GM19239 (cell line): ENCODE measurements at regions not wholly inside any gene's neighbourhood (a gene's known extent, or its start where the extent isn't known, plus 50 kb on each side); places are given as distances from the start of the nearest gene placed in this dataset.

ENCODE experiments used
- DNase-seq: peaks from one replicate; pipeline ENCODE4 v3.0.0; 2011; ENCODE audit warnings: low spot score; ENCODE audit not compliant: insufficient read length
- FAIRE-seq: peaks from 2 replicates; lab custom pipeline; 2011; peaks lifted over from hg19 to GRCh38; lab: Jason Lieb, UNC

DNA sequence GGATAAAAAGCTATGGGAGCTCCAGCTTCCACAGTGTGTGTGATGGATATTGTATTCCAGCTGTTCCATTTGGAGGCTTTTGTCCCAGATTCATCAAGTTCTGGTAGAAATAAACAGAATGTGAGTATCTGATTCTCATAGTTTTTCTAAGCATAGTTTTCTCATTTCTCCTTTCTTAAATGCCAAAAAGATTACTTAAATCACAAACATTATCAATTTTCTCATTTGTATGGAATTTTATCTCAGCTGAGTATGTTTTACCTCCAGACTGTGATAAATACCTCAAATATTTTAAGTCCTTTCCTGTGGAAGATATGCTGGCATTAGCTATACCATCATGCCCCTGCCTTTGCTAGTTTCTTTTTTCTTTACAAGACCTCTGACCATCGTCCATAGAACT is 767.3 kb downstream of the TFAP2A start:
- no peak for FAIRE-seq
- DNase-seq: no peak

DNA sequence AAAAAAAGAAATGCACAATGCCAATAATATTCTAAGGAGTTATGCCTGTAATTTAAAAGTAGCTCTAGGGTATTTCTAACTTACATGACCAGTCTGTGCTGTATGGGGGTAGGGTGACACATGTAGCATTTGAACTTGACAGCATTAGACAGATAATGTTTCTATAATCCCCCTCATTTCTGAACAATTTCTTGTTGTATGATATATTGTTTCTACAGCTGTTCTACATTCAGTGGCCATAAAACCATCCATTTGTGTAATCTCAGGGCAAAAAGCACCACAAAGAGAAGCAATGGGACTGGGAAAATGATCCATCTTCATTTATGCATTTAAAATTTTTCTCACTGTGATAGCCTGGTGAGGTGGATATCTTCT is 767.8 kb downstream of the TFAP2A start:
- FAIRE-seq (no peak), DNase-seq (no peak)

DNA sequence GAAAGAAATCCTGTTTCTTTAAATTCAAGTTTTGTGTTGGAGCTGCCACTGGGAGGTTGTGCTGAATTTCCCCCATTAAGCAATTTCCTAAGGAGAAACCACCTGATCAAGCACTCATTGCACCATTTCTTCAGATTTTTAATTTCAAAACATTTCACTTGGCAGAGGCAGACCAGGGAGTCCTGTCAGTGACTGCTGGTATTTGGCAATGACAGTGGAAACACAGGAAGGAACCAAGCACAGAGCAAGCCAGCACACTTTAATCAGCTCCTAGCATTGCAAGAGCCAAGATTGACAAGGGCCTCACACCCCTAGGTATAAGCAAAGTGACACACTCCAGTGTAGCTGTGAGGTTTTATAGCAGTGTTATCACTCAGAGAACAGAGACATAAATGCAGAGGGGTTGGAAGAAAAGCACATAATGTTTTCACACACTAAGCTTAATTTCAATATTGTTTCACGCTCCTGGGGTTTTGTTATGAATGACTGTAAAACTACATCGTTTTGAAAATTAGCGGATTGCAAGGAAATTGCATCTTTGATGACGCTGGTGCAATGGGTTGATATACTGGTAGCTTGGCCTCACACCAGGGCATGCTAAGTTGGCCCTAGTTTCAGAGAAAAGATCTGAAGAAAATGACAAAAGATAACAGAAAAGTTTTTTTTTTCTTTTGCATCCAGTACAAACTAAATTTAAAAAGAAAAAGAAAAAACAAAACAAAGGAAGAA is 768.4 kb downstream of the TFAP2A start:
- DNase-seq (no peak), FAIRE-seq (no peak)

DNA sequence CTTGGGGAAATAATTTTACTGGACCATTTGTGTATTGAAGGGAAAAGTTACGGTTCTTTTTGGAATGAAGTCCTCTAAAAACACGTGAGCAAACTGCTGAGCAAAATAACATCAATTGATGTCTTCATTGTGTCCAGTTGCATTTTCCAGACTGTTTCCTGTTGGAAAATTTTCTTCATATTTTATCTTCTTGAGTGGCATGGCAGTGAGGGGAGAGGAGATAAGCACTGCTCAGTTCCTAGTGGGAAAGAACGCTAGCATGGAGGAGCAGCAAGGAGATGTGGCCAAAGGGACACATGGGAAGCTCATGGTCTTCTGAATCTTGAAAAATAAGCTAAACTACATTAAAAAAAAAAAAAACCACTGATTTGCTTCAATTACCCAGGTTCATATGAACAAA is 776.0 kb downstream of the TFAP2A start:
- DNase-seq (no peak), FAIRE-seq (no peak)

DNA sequence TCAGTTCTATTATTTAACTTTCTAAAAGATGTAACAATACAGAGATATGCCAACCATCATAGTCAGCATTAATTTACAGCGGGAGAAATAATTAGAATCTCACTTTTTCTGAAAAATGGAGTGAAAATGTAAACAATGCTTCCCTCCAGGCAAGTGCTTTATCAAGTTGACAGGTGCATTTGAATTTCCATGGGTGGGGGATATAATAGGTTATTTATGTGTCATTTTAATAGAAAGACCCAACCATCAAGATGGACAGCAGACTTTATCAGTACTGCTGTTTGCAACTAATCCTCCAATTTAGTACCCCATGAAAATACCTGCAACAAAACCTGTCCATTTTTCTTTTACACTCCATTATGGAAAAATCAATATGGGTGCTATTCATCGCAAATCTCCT is 780.1 kb downstream of the TFAP2A start:
- DNase-seq: no peak
- no peak for FAIRE-seq

DNA sequence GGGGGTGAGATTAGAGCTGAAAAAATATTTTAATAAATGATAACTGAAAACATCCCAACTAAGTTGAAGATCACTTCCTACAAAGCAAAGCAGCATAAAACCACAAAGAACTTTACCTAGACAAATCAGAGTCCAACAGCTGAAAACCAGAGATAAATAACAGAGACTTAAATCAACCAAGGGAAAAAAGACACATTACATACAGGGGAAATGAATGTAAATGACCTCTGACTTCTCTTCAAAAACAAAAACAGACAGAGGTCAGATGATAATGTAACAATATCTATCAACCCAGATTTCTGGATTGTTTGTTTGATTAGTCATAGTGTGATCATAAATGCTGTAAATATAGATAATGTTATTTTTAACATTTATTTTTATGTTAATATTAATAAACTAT is 782.8 kb downstream of the TFAP2A start:
- DNase-seq (no peak), FAIRE-seq (no peak)

DNA sequence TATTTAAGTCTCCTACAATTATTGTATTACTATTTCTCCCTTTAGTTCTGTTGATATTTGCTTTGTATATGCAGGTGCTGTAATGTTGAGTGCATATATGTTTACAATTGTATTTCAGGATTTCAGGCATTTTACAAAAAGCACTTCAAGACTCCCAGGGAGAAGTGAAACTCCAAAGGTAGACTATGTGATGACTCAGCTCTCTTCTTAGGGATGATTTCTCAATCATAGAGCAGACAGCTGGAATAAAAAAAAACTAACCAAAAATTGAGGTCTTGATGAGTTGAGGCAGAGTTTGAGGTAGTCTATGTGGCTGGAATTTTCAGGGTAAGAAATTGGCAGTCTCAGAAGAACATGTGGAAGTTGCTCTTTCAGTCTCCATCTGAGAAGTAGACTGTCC is 786.1 kb downstream of the TFAP2A start:
- no peak for DNase-seq
- FAIRE-seq: no peak

DNA sequence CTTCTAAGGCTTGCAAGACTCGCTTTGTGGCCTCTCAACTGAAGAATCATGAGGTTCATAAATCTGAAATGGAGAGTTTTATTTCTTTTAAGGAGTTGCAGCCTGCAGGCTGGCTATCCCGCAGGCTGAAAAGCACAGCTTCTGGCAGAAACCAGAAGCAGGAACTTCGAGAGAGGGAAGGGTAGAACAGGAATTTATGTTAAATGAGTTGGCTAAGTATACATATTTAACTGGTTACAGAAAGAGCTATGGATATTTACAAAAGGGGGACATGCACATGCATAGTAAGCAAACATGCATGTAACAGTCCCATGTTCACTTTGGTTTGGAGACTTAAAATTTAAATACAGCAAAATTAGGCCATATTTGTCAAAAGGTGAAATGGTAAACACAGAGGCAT is 787.0 kb downstream of the TFAP2A start:
- FAIRE-seq: no peak
- DNase-seq: no peak

DNA sequence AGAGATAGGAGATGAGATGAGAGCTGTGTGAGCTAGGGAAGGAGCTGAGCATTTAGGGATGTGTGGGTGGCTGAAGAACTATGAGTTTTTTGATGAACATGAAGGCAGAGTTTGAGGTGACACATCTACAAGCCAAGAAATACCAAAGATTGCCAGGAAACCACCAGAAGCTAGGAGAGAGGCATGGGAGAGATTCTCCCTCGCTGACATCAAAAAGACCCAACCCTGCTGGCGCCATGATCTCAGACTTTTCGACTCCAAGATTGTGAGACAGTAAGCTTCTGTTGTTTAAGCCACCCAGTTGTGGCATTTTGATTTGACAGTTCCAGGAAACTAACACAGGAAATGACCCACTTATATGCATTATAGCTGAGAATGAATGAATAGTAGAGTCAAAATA is 790.9 kb downstream of the TFAP2A start:
- DNase-seq (no peak), FAIRE-seq (no peak)

DNA sequence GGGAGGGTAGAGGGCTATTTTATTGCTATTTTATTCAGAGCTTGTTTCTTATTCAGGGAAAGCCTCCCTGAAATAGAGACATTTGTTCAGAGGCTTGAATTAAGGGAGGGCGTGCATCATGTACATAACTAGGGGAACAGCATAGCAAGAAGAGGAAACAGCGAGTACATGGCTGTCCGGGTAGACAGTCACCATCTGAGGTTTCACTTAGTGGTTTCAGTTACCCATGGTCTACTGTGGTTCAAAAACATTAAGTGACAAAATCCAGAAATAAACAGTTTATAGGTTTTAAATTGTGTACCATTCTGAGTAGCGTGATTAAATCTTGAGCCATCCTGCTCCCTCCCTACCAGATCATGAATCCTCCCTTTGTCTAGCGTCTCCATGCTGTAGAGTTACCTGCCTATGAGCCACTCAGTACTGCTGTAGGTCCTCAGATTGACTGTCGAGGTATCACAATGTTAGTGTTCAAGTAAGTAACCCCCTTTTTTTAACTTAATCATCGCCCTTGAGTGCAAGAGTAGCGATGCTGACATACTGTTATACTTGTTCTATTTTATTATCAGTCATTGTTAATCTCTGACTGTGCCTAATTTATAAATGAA is 791.5 kb downstream of the TFAP2A start:
- FAIRE-seq (no peak), DNase-seq (no peak)

DNA sequence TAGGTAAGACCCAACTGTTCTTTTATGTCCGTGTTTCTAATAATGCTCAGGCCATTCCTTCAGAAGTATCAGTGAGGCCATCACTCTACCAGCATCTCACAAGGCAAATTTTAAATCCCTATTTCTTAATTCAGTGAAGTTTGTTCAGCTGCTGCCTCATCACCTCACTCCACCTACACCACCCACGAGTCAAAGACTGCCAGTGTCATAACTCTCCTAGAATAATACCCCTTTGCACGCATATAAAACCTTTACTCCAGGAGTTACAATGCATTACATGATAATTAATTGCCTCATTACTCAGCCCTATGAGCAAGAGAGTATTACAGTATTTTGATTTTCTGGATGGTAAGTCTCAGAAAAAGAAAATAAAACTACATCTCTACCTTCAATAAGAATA is 793.6 kb downstream of the TFAP2A start:
- FAIRE-seq: no peak
- DNase-seq: no peak

DNA sequence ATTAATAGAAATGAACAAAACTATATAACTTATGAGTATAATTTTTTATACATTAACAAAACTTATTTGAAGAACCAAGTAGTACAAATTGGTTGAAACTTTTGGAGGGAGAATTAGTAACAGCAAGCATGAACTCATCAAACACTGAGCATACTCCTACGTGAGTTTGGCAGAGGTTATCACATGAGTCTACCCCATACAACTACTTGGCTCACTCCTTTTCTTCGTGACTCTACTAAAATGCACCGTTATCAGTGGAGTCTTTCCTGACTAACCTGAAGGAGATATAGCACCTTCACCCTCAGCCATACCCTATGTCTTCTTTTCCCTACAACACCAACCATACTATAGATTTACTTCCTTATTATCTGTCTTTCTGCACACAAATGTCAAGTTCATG is 794.2 kb downstream of the TFAP2A start:
- FAIRE-seq: no peak
- DNase-seq: no peak

DNA sequence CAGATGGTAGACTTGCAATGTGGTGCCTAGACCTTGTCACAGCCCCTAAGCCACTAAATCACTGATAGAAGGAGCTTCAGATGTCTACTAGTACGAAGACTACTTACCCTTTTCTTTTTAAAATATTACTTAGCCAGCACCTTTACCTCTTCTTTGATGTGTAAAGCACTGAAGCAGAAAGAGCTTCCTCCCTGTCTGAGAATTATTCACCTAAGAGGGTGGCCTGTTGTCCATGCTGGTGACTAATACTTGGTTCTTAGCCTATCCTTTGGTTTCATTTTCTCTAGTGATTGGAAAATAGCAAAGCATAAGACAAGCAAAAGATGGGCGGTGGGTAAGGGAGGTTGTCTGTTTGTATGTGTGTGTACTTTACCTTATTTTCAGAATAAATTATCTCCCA is 794.6 kb downstream of the TFAP2A start:
- FAIRE-seq (no peak), DNase-seq (no peak)

DNA sequence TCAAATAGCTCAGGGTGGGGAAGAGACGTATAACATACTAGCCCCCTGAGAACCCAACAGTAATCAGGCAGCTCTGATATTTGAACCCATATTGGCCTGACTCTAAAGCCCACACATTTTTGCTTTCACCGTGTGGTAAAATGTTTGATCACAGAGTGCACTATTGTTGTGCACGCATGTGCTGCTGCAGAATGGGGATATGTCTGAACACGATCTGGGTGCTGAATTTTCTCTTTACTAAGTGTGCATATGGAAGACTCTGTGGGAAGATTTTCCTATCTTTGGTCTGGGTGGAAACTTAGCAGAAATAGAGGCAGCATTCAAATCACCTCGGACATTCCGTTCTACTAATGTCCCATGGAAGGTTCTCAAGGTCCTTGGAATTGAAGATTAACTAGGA is 800.1 kb downstream of the TFAP2A start:
- DNase-seq (no peak), FAIRE-seq (no peak)

DNA sequence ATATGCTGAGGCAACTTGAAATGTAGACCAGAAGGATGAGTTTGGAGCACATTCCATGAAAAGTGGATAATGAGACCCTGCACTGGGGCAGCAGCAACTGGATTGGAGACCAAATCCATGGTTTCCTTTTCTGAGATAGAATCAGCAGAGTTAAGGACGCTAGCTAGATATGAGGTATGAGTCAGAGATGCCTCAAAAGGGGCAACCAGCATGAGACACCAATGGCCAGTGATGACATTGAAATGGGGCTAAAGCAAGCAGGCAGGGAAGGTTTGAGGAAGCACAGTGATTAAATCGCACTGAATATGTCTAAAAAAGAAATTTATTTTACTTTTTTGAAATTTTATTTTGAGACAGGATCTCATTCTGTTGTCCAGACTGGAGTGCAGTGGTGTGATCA is 802.4 kb downstream of the TFAP2A start:
- FAIRE-seq (no peak), DNase-seq (no peak)

DNA sequence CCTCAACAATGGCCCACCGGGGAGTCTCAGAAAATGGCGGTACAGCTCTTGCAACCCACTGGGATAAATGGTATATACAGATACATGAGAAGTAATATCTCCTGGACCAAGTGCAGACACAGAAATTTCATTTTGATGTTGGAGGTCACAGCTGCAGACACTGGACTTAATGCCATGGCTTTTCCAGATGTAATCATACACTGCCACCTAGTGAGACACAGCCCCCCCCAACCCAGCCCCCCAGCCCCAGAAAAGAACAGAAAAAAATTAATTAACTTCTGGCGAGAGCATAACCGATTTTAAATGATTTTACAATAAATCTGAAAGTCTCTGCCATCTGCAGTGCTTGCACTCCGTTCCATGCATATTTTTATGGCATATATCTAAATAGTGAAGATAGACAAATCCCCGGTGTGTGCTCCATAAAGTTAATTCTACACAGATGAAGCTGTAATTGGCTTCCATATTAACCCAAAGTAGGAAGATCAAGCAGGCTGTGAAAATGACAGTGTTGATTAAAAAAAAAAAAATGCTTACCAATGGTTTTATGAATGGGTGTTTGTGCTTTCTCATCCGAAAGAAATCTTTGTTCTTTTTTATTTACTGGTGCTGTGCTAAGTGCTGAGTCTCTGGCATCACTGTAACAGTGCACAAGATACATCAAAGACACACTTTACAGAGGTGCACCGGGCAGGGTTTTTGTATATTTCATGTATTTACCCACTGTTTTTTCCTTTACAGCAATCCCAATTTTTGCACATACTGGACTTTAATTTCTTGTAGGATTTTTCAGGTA is 804.1 kb downstream of the TFAP2A start:
- no peak for DNase-seq

DNA sequence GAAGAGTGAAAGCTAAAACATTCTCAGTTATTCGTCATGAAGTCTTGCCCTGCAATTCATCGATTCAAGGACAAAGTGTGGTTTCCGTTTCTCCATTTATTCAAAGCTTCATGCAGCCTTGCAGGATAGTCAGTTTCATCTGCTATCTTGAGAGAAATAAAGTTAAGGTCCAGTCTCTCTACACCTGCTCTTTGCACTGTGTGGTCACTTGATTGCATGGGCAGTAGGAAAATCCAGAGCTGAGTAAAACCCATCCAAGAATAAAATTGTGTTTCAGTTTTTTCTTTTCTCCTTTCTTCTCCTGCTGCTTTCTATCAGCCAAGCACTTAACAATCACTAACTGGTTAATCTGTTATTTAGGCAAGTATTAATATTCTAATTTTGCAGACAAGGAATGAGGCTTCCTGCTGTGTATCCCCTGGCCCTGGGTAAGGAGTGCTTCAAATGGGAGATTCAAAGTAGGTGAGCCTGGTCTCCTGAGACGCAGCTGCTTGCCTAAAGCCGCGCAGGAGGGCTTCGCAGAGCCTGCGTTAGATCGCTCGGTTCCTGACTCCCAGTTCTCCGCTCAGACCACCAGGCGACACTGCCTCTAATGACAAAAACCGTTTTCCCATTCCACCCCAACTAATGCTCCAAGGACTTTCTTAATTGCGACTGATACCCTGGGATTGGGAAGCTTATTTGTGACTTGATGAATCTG is 808.3 kb downstream of the TFAP2A start:
- FAIRE-seq (no peak), DNase-seq (no peak)

More for the DNA sequence above, 804.1 kb downstream of the TFAP2A start:
- FAIRE-seq: no peak

DNA sequence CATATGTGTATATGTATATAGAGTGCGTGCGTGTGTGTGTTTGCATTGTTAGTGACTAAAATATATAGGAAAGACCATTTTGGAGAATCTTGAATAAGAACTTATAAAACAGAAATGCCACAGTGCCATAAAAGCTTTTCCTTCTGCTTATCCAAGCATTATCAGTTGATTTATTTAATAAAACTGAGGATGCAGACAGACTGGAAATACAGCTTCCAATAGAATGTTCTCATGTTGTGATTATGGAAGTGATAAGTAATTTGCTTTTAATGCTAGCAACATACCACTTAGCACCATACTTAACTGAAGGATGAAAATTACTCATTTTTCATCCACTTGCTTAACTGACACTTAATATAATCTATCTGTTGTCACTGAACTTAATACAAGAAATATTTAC is 820.1 kb downstream of the TFAP2A start:
- DNase-seq (no peak), FAIRE-seq (no peak)

DNA sequence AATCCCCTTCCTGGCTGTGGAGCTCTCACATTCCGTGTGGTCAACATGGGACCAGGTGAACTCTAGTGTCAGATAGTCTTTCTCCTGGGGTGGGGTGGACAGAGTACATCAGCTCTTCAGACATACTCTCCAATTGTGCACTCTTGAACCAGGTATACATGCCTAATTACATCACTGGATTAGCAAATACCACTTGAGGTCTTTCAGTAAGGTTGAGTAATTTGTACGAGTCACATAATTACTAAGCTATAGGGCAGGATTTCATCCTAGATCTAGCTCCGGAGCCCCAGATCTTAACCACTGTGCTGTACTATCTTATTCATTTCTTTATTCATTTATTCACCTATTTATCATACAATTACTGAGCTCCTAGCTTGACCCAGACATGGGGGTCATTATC is 821.3 kb downstream of the TFAP2A start:
- DNase-seq (no peak), FAIRE-seq (no peak)

DNA sequence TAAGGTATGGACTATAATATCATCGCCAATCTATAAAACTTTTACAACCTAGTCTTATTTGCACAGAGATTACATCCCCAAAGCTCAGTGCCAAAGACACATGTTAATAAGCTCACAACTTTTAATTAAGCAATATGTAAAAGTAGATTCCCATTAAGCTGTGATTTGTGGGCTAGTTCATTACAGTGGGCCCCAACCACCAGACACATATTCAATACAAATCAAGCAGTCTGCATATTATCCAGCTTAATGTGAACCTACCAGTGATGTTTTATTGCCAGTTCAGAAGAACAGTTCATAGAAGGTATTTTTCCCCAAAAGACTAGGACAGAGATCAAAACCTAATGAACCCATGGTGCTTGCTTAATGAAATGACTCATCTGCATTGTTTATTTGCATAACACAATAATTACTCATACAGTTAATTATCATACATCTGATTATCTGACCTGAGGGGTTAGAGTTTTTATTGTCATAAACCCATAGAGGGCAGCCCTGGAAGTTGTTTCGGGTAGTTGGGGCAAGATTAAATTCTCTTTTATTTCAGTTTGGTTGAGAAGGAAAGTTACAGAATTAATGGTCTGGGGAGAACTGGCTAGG is 831.0 kb downstream of the TFAP2A start:
- DNase-seq: no peak
- FAIRE-seq: no peak

DNA sequence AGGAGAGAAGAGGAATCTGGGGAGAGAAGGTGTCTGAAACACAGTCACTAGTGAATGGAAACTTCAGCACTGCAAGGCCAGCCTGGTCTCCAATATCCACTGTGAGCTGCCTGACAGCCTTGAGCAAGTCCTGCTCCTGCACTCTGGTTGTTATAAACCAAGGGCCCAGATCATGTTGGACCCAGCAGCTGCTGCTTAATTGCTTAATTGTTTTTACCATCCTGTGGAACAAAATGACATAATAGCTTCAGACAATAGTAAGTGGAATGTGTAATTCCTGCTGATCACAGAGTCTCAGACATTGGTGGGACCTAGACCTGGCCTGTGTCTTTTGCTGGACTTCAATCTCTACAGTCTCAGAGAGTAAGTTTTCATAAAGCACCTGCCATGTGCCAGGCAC is 833.7 kb downstream of the TFAP2A start:
- DNase-seq: no peak
- FAIRE-seq: no peak
